Tibial artery (tissue), 4 donors: ENCODE measurements at regions not wholly inside any gene's neighbourhood (a gene's known extent, or its start where the extent isn't known, plus 50 kb on each side); places are given as distances from the start of the nearest gene placed in this dataset.

Experiments used
- DNase-seq, 2 donors: peaks; one replicate each; pipeline ENCODE4 v3.0.0-alpha.2; 2019
- H3K27ac ChIP-seq, 2 donors: fragments of 200-600 bp; sonication (generic) in 1 of 2; 1 replicate in 1 of 2; 2 replicates in 1 of 2; pipeline ENCODE4 v1.5.1; 2018 to 2019; ENCODE audit warnings: mild to moderate bottlenecking in 1 of 2
- H3K27me3 ChIP-seq, 2 donors: fragments of 200-600 bp; sonication (generic) in 1 of 2; one replicate each; pipeline versions ENCODE4 v1.5.1 to v1.6.0; 2016 to 2019
- H3K36me3 ChIP-seq, 3 donors: fragments of 200-600 bp; sonication (generic) in 2 of 3; one replicate each; pipeline ENCODE4 v1.5.1; 2016 to 2019; ENCODE audit warnings: mild to moderate bottlenecking in 2 of 3
- H3K4me1 ChIP-seq, 4 donors: fragments of 200-600 bp; sonication (generic) in 2 of 4; 1 replicate in 3 of 4; 2 replicates in 1 of 4; pipeline ENCODE4 v1.5.1; 2016 to 2019
- H3K4me3 ChIP-seq, 2 donors: fragments of 200-600 bp; sonication (generic) in 1 of 2; 1 replicate in 1 of 2; 2 replicates in 1 of 2; pipeline ENCODE4 v1.5.1; 2018 to 2019; ENCODE audit warnings: mild to moderate bottlenecking in 2 of 2
- H3K9me3 ChIP-seq, 3 donors: fragments of 200-600 bp; sonication (generic) in 1 of 3; one replicate each; pipeline ENCODE4 v1.5.1; 2016 to 2019
- CTCF ChIP-seq, 2 experiments: fragments of 200-600 bp in 1 of 2; fragments of 450-650 bp in 1 of 2; IDR thresholded peaks; one replicate each; pipeline ENCODE4 v1.5.1; 2017 to 2019; ENCODE audit warnings: antibody characterized with exemption in 2 of 2, mild to moderate bottlenecking in 1 of 2, moderate library complexity in 1 of 2
- intact Hi-C: fragments of 100-400 bp; cut with DNase I; formaldehyde crosslinking; loops from one replicate; pipeline ENCODE4 v1.15.0; 2023; ENCODE audit warnings: low total_unique reads

GRCh38 chr21:18986197-18986596, 582.6 kb upstream of the TMPRSS15 start:
- Histone ChIP-seq H3K36me3 (no peaks in the 10 kb centered on the region), H3K4me3 (no peak overlapping the region), H3K9me3 (no peaks in the 10 kb centered on the region), H3K4me1 (peaks cover 0 to 9% (median 0%) of the 10 kb centered on the region in 4 donors), H3K27me3 (no peaks in the 10 kb centered on the region), H3K27ac (peak overlapping the region in 1 of 2 donors; percentile 1)
- intact Hi-C loops: no loop called here
- DNase-seq: no peak
- TF ChIP-seq CTCF (IDR thresholded peaks at IDR 0.05): no peak

- peaks cover 0 to 9% (median 0%) of the 10 kb centered on the region in 4 donors for H3K4me1 ChIP-seq
- H3K9me3 ChIP-seq: no peaks in the 10 kb centered on the region
- H3K27ac ChIP-seq: no peak overlapping the region
- DNase-seq: no peak
- H3K36me3 ChIP-seq: no peaks in the 10 kb centered on the region
- H3K4me3 ChIP-seq: no peak overlapping the region
- intact Hi-C loops: no loop called here
- H3K27me3 ChIP-seq: no peaks in the 10 kb centered on the region
- TF ChIP-seq CTCF (IDR thresholded peaks at IDR 0.05): no peak
Observed at GRCh38 chr21:18987520-18988026, 584.0 kb upstream of the TMPRSS15 start.

GRCh38 chr21:18989953-18990495, 586.4 kb upstream of the TMPRSS15 start:
- no peaks in the 10 kb centered on the region for H3K27me3 ChIP-seq
- H3K27ac ChIP-seq: no peak overlapping the region
- H3K4me1 ChIP-seq: peaks cover 0 to 9% (median 0%) of the 10 kb centered on the region in 4 donors
- no peaks in the 10 kb centered on the region for H3K9me3 ChIP-seq
- intact Hi-C loops: no loop called here
- H3K36me3 ChIP-seq: no peaks in the 10 kb centered on the region
- no peak for TF ChIP-seq CTCF (IDR thresholded peaks at IDR 0.05)
- no peak for DNase-seq
- no peak overlapping the region for H3K4me3 ChIP-seq

GRCh38 chr21:18991846-18992245, 588.3 kb upstream of the TMPRSS15 start:
- Histone ChIP-seq H3K36me3 (no peaks in the 10 kb centered on the region), H3K4me3 (no peak overlapping the region), H3K4me1 (no peaks in the 10 kb centered on the region), H3K9me3 (no peaks in the 10 kb centered on the region), H3K27ac (no peak overlapping the region), H3K27me3 (no peaks in the 10 kb centered on the region)
- TF ChIP-seq CTCF (IDR thresholded peaks at IDR 0.05): no peak
- intact Hi-C loops: no loop called here
- DNase-seq: no peak

- H3K27ac ChIP-seq: no peak overlapping the region
- H3K4me1 ChIP-seq: no peaks in the 10 kb centered on the region
- DNase-seq: no peak
- H3K9me3 ChIP-seq: no peaks in the 10 kb centered on the region
- no peaks in the 10 kb centered on the region for H3K27me3 ChIP-seq
- H3K36me3 ChIP-seq: no peaks in the 10 kb centered on the region
- H3K4me3 ChIP-seq: no peak overlapping the region
- intact Hi-C loops: no loop called here
- no peak for TF ChIP-seq CTCF (IDR thresholded peaks at IDR 0.05)
Observed at GRCh38 chr21:19010251-19010650, 606.7 kb upstream of the TMPRSS15 start.

- Histone ChIP-seq H3K36me3 (no peaks in the 10 kb centered on the region), H3K4me3 (no peak overlapping the region), H3K27me3 (no peaks in the 10 kb centered on the region), H3K27ac (no peak overlapping the region), H3K9me3 (no peaks in the 10 kb centered on the region), H3K4me1 (no peaks in the 10 kb centered on the region)
- DNase-seq: no peak
- intact Hi-C loops: no loop called here
- no peak for TF ChIP-seq CTCF (IDR thresholded peaks at IDR 0.05)
Observed at GRCh38 chr21:19010996-19011395, 607.4 kb upstream of the TMPRSS15 start.
